Activated T-cell treated with anti-CD3 and anti-CD28 coated beads, Interleukin-2, amount 50 U/mL, for 24 hours (primary cell): ENCODE measurements at regions not wholly inside any gene's neighbourhood (a gene's known extent, or its start where the extent isn't known, plus 50 kb on each side); places are given as distances from the start of the nearest gene placed in this dataset.

Source experiments
- DNase-seq: peaks from one replicate; pipeline ENCODE4 v3.0.0-alpha.2; 2020
- H3K27ac Mint-ChIP-seq: 2 replicates; pipeline ENCODE4 v1.8.0; 2020; ENCODE audit warnings: mild to moderate bottlenecking, mixed read lengths
- H3K27me3 Mint-ChIP-seq: 2 replicates; pipeline ENCODE4 v1.8.0; 2020; ENCODE audit warnings: mixed read lengths
- H3K36me3 Mint-ChIP-seq: 2 replicates; pipeline ENCODE4 v1.8.0; 2020; ENCODE audit warnings: low read depth, mixed read lengths
- H3K4me1 Mint-ChIP-seq: 2 replicates; pipeline ENCODE4 v1.8.0; 2020; ENCODE audit warnings: low read depth, mixed read lengths
- H3K4me3 Mint-ChIP-seq: 2 replicates; pipeline ENCODE4 v1.8.0; 2020; ENCODE audit warnings: mild to moderate bottlenecking, moderate library complexity, mixed read lengths
- H3K9me3 Mint-ChIP-seq: 2 replicates; pipeline ENCODE4 v1.8.0; 2020; ENCODE audit warnings: mixed read lengths

GRCh38 chr1:39104158-39105060 lies 78.3 kb downstream of the NDUFS5 start:
- H3K4me1 Mint-ChIP-seq, result peaks cover 36% of the 10 kb centered on the region
- no peak for DNase-seq
- H3K27me3 Mint-ChIP-seq, result no peaks in the 10 kb centered on the region
- H3K27ac Mint-ChIP-seq, result peak overlapping the region; percentile 78
- peaks cover 4% of the 10 kb centered on the region for H3K36me3 Mint-ChIP-seq
- peak overlapping the region; percentile 62 for H3K4me3 Mint-ChIP-seq
- no peaks in the 10 kb centered on the region for H3K9me3 Mint-ChIP-seq

DNA sequence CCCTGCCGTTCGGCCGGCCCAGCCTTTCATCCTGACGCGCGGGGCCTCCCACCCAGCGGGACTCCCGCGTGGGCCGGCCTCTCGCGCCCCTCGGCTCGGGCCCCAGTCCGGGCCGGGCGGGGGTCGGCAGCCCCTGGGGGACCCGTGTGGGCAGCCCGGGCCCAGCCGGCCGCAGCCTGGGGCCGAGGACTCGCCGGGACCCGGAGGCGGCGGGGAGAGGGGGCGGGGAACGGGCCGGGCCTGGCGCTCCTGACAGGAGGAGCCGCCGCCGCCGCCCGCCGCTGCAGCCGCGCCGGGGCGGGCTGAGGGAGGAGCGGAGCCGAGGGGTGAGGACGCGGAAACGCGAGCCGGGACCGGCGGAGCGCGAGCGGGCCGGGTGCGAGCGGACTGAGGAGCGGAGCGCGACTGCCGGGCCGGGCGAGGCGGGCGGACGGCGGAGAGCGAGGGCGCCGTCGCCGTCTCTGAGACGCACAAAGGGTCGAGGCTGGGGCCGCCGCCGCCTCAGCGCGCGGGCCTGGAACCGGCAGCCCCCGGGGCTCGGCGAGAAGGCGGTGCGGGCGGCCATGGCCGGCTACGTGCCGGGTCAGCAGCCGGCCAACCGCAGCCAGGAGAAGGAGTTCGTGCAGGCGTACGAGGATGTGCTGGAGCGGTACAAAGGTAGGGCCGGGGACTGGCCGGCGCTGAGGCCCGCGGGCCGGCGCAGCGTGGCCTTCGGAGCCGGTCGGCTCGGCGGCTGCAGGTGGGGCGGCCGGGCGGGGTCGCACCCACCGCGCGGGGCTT lies 79.1 kb downstream of the NDUFS5 start:
- Mint-ChIP-seq H3K36me3 (peaks cover 4% of the 10 kb centered on the region), H3K9me3 (no peaks in the 10 kb centered on the region), H3K4me1 (peaks cover 43% of the 10 kb centered on the region), H3K27ac (no peak overlapping the region), H3K4me3 (peak overlapping the region; percentile 84), H3K27me3 (no peaks in the 10 kb centered on the region)
- DNase-seq, result peak; percentile 75

DNA sequence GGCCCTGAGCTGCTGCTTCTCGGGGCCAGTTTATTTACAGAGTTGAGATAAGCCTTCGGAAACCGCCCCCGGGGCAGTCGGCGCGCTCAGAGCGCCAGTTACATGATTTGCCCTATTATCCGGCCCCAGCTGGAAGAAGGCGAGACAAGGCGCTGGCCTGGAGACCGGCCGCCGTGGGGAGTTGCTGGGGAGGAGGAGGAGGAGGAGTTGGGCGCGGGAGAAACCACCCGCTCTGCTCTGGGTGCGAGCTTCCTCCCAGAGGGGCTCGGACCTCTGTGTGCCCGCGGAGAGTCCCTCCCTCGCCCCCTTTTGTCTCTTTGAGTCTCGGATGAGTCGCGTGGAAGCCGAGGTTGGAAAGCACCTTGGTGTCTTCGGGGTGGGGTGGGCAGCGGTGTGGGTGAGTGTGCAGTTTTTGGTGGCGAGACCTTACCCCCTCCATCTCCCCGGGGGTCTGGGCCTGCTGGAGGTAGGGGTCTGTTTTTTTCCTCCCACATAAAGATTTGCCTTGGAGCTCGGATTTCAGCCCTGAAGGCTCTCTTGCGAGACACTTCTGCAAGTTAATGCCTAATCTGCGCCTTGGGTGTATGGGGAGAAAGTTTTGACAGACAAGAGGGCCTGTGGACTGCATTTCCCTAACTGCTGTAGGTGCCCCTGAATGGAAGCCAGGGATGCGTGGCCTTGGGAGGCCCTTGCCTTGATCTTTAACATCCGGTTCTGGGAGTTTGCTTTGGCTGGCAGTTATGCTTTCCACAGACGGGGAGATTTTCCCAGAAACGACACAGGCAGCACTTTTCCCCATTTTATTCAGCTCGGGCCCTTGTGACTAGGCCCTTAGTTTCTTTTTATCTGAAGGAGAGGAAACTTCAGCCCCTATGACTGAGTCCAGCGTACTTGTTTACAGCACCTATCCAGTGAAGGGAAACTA lies 80.0 kb downstream of the NDUFS5 start:
- Mint-ChIP-seq H3K4me1 (peaks cover 48% of the 10 kb centered on the region), H3K27me3 (no peaks in the 10 kb centered on the region), H3K9me3 (no peaks in the 10 kb centered on the region), H3K27ac (peak overlapping the region; percentile 84), H3K4me3 (peak overlapping the region; percentile 84), H3K36me3 (peaks cover 4% of the 10 kb centered on the region)
- DNase-seq, result peak; percentile 59

DNA sequence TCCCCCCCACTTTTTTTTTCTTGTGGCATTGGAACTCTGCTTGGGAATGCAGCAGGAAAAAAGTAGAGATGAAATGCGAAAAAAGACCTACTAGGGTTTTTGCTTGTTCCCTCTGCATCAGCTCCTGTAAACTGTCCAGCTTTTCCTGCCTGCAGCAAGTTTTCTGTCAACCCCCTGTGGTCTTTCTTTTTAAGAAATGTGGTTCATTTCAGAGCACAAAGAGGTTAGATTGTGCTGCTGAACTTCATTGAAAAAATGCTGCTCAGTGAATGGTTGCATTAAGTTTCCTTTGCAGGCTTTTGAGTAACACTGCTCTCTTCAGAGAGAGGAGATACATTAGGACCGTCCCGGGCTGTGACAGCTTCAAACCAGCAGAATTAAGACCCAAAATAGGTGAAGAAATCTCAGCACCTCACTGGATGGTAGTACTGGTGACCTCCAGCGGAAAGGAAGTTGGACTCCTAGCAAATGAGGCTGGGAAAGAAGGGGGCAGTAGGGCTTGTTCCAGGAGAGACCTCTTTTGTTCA lies 80.7 kb downstream of the NDUFS5 start:
- Mint-ChIP-seq H3K4me1 (peaks cover 48% of the 10 kb centered on the region), H3K27me3 (no peaks in the 10 kb centered on the region), H3K27ac (no peak overlapping the region), H3K9me3 (no peaks in the 10 kb centered on the region), H3K4me3 (no peak overlapping the region), H3K36me3 (peaks cover 4% of the 10 kb centered on the region)
- DNase-seq, result no peak

DNA sequence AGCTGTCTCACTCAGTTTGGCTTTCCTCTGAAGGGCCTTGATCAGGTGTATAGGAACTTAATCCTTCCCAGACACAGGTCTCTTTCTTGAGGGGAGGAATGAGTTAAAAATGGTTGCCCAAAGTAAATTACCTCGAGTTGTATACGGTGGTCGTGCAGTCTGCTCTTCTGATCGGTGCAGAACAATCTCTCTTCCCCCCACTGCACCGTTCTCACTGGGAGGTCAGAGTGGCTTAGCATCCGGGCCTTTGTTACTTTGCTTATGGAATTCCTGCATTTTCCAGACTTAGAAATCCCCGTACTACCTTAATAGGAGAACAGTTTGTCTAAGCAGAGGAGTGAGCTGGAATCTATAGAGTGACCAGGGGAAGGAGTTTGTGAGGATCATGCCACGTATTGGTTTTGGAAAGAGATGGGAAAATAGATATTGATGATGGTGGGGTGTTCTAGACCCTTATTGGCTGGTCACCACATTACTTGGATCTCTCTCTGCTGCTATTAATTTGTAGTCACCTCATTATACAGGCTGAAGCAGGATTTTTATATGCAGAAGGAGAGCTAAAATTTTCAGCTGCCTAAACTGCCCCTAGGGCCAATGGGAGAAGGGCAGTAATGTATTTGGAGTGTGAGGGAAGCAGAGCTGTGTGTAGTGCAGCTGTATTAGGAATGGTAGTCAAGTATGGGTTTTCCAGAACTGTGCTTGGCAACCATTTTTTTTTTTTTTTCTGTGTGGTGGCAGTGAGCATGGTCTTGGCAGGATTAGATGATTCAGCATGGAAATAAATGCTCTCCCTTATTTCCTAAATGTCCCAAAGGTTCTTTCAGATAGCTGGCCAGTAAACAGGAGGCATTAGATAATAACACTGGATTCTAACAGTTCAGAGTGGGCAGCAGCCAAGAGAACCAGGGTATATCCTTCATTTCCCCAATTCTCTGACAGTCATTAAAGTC lies 81.5 kb downstream of the NDUFS5 start:
- DNase-seq, result no peak
- H3K4me1 Mint-ChIP-seq, result peaks cover 43% of the 10 kb centered on the region
- peaks cover 4% of the 10 kb centered on the region for H3K36me3 Mint-ChIP-seq
- H3K9me3 Mint-ChIP-seq, result no peaks in the 10 kb centered on the region
- no peak overlapping the region for H3K27ac Mint-ChIP-seq
- H3K27me3 Mint-ChIP-seq, result no peaks in the 10 kb centered on the region
- no peak overlapping the region for H3K4me3 Mint-ChIP-seq

DNA sequence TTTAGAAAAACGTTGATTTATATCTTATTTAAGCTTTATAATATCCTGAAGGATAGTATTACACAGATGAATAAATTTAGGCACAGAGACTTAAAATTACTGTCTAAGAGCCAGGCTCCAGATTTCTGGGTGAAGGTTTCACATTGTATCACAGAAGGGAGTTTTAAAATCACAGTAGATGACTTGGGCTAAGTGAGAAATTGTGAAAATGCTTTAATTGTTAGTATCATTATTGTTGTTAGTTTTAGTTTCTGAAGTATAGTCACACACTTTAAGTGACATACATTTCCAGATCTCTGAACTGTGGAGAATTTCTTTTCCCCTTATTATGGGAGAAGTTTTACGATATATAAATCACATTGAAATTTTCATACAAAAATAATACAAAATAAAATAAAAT lies 83.5 kb downstream of the NDUFS5 start:
- peaks cover 22% of the 10 kb centered on the region for H3K4me1 Mint-ChIP-seq
- H3K4me3 Mint-ChIP-seq, result no peak overlapping the region
- no peak for DNase-seq
- peaks cover 4% of the 10 kb centered on the region for H3K36me3 Mint-ChIP-seq
- H3K27me3 Mint-ChIP-seq, result peaks cover 7% of the 10 kb centered on the region
- no peak overlapping the region for H3K27ac Mint-ChIP-seq
- no peaks in the 10 kb centered on the region for H3K9me3 Mint-ChIP-seq

DNA sequence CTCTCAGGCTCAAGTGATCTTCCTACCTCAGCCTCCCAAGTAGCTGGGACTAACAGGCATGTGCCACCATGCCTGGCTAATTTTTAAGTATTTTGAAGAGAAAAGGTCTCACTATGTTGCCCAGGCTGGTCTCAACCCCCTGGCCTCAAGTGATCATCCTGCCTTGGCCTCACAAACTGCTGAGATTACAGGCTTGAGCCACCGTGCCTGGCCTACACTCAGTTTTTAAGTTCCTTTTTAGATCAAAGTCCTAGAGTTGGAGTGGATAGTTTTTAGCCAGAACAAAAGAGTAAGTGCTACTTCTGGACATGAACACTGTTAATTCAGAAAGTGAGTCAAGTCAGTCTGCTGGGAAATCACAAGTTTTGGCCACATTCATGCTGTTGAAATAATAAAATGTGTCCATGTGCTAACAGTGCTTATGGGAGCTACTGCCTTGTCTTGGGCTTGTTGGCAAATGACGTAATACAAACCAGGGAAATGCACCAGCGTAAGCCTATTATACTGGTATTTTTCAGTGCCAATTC lies 84.2 kb downstream of the NDUFS5 start:
- no peak for DNase-seq
- H3K4me1 Mint-ChIP-seq, result peaks cover 21% of the 10 kb centered on the region
- H3K9me3 Mint-ChIP-seq, result no peaks in the 10 kb centered on the region
- H3K36me3 Mint-ChIP-seq, result peaks cover 4% of the 10 kb centered on the region
- peaks cover 7% of the 10 kb centered on the region for H3K27me3 Mint-ChIP-seq
- peak overlapping the region; percentile 27 for H3K27ac Mint-ChIP-seq
- H3K4me3 Mint-ChIP-seq, result no peak overlapping the region

DNA sequence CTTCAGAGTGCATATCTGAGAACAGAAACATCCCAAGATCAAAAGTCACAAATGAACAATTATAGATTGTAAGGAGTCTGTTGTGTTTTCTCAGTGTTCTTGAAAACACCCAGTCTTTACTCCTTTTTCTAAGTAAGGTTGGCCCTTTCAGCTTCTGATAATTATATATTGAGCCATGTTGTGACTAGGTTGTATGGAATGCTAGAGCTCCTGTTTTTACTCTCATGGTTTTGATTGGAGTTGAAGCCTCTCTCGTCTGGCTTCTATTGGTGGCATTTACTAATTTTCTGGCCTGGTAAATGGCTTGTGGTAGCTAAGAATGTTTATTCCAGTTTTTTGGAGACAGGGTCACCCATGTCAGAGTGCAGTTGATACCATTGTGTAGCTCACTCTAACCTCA lies 84.7 kb downstream of the NDUFS5 start:
- Mint-ChIP-seq H3K4me3 (no peak overlapping the region), H3K9me3 (no peaks in the 10 kb centered on the region), H3K27me3 (peaks cover 7% of the 10 kb centered on the region), H3K27ac (no peak overlapping the region), H3K36me3 (peaks cover 2% of the 10 kb centered on the region), H3K4me1 (peaks cover 19% of the 10 kb centered on the region)
- no peak for DNase-seq

- no peak for DNase-seq
- no peaks in the 10 kb centered on the region for H3K9me3 Mint-ChIP-seq
- H3K27ac Mint-ChIP-seq, result no peak overlapping the region
- no peaks in the 10 kb centered on the region for H3K36me3 Mint-ChIP-seq
- H3K4me3 Mint-ChIP-seq, result no peak overlapping the region
- peaks cover 17% of the 10 kb centered on the region for H3K4me1 Mint-ChIP-seq
- peaks cover 7% of the 10 kb centered on the region for H3K27me3 Mint-ChIP-seq
These were observed 87.1 kb downstream of the NDUFS5 start for GRCh38 chr1:39113109-39113743.

DNA sequence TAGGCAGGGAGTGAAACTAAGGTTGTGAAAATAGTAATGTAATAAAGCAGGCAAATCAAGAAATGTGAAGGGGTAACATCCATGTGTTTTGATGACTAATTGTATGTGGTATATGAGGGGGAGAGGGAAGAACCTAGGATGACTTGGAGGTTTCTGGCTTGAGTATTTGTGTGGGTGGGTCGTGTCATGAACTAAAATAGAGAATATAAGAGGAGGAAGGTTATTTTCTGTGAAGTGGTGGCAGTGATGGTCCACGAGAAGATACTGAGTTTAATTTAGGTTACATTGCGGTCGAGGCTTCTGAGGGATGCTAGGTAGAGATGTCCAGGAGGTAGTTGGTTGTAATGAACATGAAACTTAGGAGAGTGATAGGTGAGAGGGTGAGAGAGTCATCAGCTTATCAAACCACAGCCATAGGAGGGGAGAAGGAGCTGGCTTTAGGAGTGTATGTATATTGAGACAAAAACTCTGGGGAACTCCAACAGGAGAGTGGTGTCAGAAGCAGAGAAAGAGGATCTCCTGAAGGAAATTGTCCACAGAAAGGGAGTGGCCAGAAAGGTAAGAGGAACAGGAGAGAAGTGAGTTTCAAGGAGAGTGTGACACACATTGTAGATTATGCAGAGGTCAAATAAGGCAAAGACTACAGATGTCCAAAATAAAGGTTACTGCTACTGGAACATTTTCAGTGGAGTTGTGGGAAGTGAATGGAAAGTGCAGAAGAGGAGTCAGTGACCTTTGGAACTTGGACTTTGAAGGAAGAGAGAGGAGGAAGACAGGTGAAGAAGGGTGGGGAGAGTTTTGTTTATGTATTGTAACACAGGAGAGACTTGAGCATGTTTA lies 89.0 kb upstream of the MACF1 start:
- Mint-ChIP-seq H3K36me3 (no peaks in the 10 kb centered on the region), H3K4me1 (peaks cover 7% of the 10 kb centered on the region), H3K27me3 (peaks cover 7% of the 10 kb centered on the region), H3K27ac (no peak overlapping the region), H3K9me3 (no peaks in the 10 kb centered on the region), H3K4me3 (no peak overlapping the region)
- DNase-seq, result no peak

DNA sequence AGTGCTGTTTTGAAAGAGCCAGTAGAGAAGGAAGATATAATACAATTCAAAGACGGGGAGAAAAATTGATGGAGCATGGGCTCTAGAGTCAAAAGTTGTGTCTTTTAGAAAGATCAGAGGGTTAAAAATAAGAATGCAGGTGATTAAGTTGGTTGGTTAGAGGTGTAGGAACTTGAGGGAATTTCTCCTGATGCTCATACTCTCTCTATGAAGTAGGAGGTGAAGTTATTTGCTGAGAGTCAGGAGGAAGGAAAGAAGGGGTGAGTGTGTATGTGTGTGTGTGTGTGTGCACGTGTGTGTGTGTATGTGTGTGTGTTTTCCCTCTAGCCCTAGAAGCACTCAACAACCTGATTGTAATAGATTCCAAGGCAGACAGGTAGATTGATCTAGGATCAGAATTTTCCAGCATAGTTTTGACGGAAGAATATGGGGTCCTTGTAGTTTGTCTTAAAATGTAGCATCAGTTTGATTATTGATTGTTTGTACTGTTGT lies 88.3 kb upstream of the MACF1 start:
- H3K36me3 Mint-ChIP-seq, result no peaks in the 10 kb centered on the region
- DNase-seq, result no peak
- no peak overlapping the region for H3K4me3 Mint-ChIP-seq
- no peak overlapping the region for H3K27ac Mint-ChIP-seq
- no peaks in the 10 kb centered on the region for H3K9me3 Mint-ChIP-seq
- peaks cover 5% of the 10 kb centered on the region for H3K4me1 Mint-ChIP-seq
- H3K27me3 Mint-ChIP-seq, result peaks cover 7% of the 10 kb centered on the region
